Vagina (tissue), 2 donors: ENCODE measurements at regions not wholly inside any gene's neighbourhood (a gene's known extent, or its start where the extent isn't known, plus 50 kb on each side); places are given as distances from the start of the nearest gene placed in this dataset.

Source experiments
- DNase-seq, 2 donors: peaks; one replicate each; pipeline ENCODE4 v3.0.0-alpha.2; 2017; ENCODE audit errors: extremely low spot score in 2 of 2
- H3K27ac ChIP-seq: fragments of 200-600 bp; sonication (generic); one replicate; pipeline ENCODE4 v1.5.1; 2019
- H3K27me3 ChIP-seq: fragments of 200-600 bp; sonication (generic); one replicate; pipeline ENCODE4 v1.5.1; 2019
- H3K36me3 ChIP-seq, 2 donors: fragments of 200-600 bp; sonication (generic); one replicate each; pipeline ENCODE4 v1.5.1; 2017 to 2019
- H3K4me1 ChIP-seq: fragments of 200-600 bp; sonication (generic); one replicate; pipeline ENCODE4 v1.5.1; 2019
- H3K4me3 ChIP-seq, 2 donors: fragments of 200-600 bp; sonication (generic); 1 replicate in 1 of 2; 2 replicates in 1 of 2; pipeline ENCODE4 v1.5.1; 2016 to 2019
- H3K9me3 ChIP-seq: fragments of 200-600 bp; sonication (generic); one replicate; pipeline ENCODE4 v1.5.1; 2019
- POLR2A ChIP-seq, 2 donors: fragments of 450-650 bp; IDR thresholded peaks; one replicate each; pipeline ENCODE4 v1.6.1; 2017; ENCODE audit warnings: antibody characterized with exemption in 2 of 2, mild to moderate bottlenecking in 2 of 2, moderate library complexity in 2 of 2
- POLR2AphosphoS5 ChIP-seq, 2 donors: sonication (generic); formaldehyde crosslinking; IDR thresholded peaks; one replicate each; pipeline ENCODE4 v1.9.0; 2017; ENCODE audit warnings: antibody characterized with exemption in 2 of 2, mild to moderate bottlenecking in 2 of 2, low read depth in 1 of 2; ENCODE audit not compliant: insufficient read depth in 1 of 2
- intact Hi-C: fragments of 100-400 bp; cut with DNase I; formaldehyde crosslinking; loops from one replicate; pipeline ENCODE4 v1.15.1; 2023
- TF ChIP-seq, protein P1 (sequence below), 3 experiments: fragments of 450-650 bp in 2 of 3; fragments of 200-600 bp in 1 of 3; sonication (generic) in 1 of 3; IDR thresholded peaks; one replicate each; pipeline ENCODE4 v1.5.1; 2017 to 2019; ENCODE audit warnings: antibody characterized with exemption in 3 of 3, mild to moderate bottlenecking in 2 of 3, moderate library complexity in 2 of 3

DNA sequence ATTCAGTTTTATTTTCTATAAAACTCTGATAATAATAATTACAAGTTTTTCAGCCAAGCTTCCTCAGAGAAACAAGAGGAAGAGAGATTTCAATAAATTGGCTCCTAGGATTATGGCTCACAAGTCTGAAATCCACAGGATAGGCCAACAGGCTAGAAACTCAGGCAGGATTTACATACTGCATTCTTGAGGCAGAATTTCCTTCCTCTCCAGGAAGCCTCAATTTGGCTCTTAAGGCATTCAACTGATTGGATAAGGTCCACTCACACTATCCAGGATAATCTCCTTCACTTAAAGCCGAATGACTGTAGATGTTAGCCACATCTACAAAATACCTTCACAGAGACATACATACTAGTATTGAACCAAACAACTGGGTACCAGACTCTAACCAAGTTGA, 120.3 kb upstream of the FAT3 start:
- Histone ChIP-seq H3K9me3 (no peaks in the 10 kb centered on the region), H3K27me3 (no peaks in the 10 kb centered on the region), H3K27ac (no peak overlapping the region), H3K4me3 (no peak overlapping the region), H3K36me3 (no peaks in the 10 kb centered on the region), H3K4me1 (no peaks in the 10 kb centered on the region)
- intact Hi-C loops = no loop called here
- TF ChIP-seq POLR2A (IDR thresholded peaks at IDR 0.05) (no peak), POLR2AphosphoS5 (IDR thresholded peaks at IDR 0.05; ENCODE audit: insufficient read depth in 1 of 2, low read depth in 1 of 2) (no peak)
- TF ChIP-seq, protein P1, sequence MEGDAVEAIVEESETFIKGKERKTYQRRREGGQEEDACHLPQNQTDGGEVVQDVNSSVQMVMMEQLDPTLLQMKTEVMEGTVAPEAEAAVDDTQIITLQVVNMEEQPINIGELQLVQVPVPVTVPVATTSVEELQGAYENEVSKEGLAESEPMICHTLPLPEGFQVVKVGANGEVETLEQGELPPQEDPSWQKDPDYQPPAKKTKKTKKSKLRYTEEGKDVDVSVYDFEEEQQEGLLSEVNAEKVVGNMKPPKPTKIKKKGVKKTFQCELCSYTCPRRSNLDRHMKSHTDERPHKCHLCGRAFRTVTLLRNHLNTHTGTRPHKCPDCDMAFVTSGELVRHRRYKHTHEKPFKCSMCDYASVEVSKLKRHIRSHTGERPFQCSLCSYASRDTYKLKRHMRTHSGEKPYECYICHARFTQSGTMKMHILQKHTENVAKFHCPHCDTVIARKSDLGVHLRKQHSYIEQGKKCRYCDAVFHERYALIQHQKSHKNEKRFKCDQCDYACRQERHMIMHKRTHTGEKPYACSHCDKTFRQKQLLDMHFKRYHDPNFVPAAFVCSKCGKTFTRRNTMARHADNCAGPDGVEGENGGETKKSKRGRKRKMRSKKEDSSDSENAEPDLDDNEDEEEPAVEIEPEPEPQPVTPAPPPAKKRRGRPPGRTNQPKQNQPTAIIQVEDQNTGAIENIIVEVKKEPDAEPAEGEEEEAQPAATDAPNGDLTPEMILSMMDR (IDR thresholded peaks at IDR 0.05) = no peak
- DNase-seq = no peak

DNA sequence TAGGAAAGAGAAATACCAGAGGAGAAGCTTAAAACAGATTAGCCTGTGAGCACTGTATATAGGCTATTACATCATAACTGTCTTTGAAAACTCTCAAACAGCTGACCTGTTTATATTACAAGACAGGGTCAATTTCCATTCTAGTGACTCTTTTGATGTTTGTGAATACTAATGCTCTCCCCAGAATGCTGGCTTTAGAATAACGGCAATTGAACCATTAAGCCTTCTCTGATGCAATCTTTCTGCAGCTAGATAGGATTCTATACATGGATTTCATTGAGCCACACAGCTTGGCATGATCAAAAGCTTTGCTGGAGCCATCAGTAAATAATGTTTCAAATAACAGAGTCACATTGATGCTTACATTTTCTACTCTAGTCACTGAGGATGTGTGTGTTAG, 122.7 kb upstream of the FAT3 start:
- no peak for DNase-seq
- no peak overlapping the region for H3K27ac ChIP-seq
- no peaks in the 10 kb centered on the region for H3K4me1 ChIP-seq
- no peaks in the 10 kb centered on the region for H3K36me3 ChIP-seq
- TF ChIP-seq, protein P1 (IDR thresholded peaks at IDR 0.05) = no peak
- TF ChIP-seq POLR2AphosphoS5 (IDR thresholded peaks at IDR 0.05; ENCODE audit: insufficient read depth in 1 of 2, low read depth in 1 of 2) (no peak), POLR2A (IDR thresholded peaks at IDR 0.05) (no peak)
- no peak overlapping the region for H3K4me3 ChIP-seq
- no peaks in the 10 kb centered on the region for H3K9me3 ChIP-seq
- intact Hi-C loops = no loop called here
- H3K27me3 ChIP-seq = no peaks in the 10 kb centered on the region

DNA sequence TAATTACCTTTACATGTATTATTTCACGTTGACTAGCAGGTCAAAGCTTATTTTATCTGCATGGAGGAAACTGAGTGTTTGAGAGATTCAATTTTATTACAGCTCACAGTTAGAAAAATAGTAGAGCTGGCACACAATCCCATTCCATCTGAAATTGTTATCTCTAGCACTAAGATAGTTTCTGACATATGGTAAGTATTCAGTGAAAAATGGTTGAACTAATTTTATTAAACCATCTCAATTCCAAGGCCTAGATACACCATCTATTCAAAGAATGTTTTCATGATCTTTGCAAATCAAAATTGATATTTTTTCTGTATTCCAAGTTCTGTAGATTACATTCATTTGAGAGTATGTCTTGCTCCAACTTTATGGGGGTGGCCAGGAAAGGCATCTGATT, 125.4 kb upstream of the FAT3 start:
- TF ChIP-seq, protein P1 (IDR thresholded peaks at IDR 0.05) = no peak
- TF ChIP-seq POLR2AphosphoS5 (IDR thresholded peaks at IDR 0.05; ENCODE audit: insufficient read depth in 1 of 2, low read depth in 1 of 2) (no peak), POLR2A (IDR thresholded peaks at IDR 0.05) (no peak)
- H3K27ac ChIP-seq = no peak overlapping the region
- no peaks in the 10 kb centered on the region for H3K9me3 ChIP-seq
- H3K36me3 ChIP-seq = no peaks in the 10 kb centered on the region
- no peak overlapping the region for H3K4me3 ChIP-seq
- no peak for DNase-seq
- H3K27me3 ChIP-seq = no peaks in the 10 kb centered on the region
- intact Hi-C loops = no loop called here
- H3K4me1 ChIP-seq = no peaks in the 10 kb centered on the region

DNA sequence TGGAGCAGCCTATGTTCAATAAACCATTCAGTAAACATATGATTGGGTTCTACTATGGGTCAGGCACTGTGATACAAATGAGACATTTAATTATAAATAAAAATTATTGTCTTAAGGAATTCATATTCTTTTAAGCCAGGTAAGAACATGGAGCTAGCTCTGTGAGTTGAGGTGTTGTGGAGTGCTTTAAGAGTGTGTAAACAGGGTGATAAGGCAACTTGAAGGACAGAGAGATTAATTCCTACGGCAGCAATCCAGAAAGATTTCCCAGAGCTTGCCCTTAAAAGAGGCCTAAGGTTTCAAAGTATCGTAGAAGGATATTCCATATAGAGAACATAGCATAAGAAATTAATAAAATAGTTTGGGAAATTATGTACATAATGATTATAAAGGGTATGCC, 126.4 kb upstream of the FAT3 start:
- no peaks in the 10 kb centered on the region for H3K4me1 ChIP-seq
- DNase-seq = no peak
- H3K27ac ChIP-seq = no peak overlapping the region
- H3K9me3 ChIP-seq = no peaks in the 10 kb centered on the region
- no peaks in the 10 kb centered on the region for H3K27me3 ChIP-seq
- TF ChIP-seq POLR2AphosphoS5 (IDR thresholded peaks at IDR 0.05; ENCODE audit: insufficient read depth in 1 of 2, low read depth in 1 of 2) (no peak), POLR2A (IDR thresholded peaks at IDR 0.05) (no peak)
- TF ChIP-seq, protein P1 (IDR thresholded peaks at IDR 0.05) = no peak
- no peaks in the 10 kb centered on the region for H3K36me3 ChIP-seq
- intact Hi-C loops = no loop called here
- no peak overlapping the region for H3K4me3 ChIP-seq

DNA sequence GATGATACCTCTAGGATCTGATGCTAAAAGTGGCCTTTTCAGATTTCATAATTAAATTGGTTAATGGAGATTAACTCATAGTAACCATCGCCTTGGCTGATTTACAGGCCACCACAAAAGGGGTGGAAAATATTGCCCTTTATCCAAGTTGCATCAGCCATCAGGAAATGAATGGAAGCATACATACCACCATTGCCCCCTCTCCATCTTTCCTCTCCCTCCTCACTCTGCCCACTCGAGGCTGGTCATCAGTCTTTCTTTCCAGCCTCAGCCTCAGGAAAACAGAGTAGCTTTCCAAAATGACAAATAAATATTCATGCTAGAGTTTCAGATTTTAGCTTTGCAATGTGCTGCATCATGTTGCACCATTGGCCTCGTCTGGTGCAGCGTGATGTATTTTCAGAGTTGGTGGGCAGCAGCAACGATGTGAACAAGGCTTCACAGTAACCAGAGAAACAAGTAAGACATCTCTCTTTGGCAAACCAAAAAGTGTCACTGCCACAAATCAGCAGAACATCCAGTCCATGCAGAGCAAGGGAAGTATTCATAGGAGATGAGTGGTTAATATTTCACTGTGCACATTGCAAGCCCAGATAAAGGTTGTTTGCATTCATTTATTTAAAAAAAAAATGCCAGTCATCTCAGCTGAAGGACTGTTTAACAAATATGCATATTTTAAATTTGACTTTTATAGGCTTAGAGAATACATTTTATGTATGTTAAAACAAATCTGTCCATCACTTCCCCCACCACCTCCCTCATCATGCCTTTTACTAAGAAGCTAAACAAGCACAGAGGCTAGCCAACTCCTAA, 136.7 kb upstream of the FAT3 start:
- H3K36me3 ChIP-seq = no peaks in the 10 kb centered on the region
- TF ChIP-seq, protein P1 (IDR thresholded peaks at IDR 0.05) = no peak
- TF ChIP-seq POLR2AphosphoS5 (IDR thresholded peaks at IDR 0.05; ENCODE audit: insufficient read depth in 1 of 2, low read depth in 1 of 2) = no peak
- TF ChIP-seq POLR2A (IDR thresholded peaks at IDR 0.05) = no peak
- DNase-seq = no peak
- intact Hi-C loops = no loop called here
- H3K4me1 ChIP-seq = no peaks in the 10 kb centered on the region
- H3K9me3 ChIP-seq = no peaks in the 10 kb centered on the region
- H3K27me3 ChIP-seq = no peaks in the 10 kb centered on the region
- no peak overlapping the region for H3K27ac ChIP-seq
- H3K4me3 ChIP-seq = no peak overlapping the region
